CD14-positive monocyte (primary cell): ENCODE measurements at regions not wholly inside any gene's neighbourhood (a gene's known extent, or its start where the extent isn't known, plus 50 kb on each side); places are given as distances from the start of the nearest gene placed in this dataset.

Experiments
- DNase-seq, 3 donors: peaks; one replicate each; pipeline ENCODE4 v3.0.0-alpha.2; 2011 to 2022
- H2AFZ ChIP-seq: 2 replicates; pipeline ENCODE4 v1.6.0; 2012; ENCODE audit warnings: mild to moderate bottlenecking, low read depth, low read length, inconsistent platforms; ENCODE audit not compliant: insufficient read depth, poor library complexity, severe bottlenecking
- H3K27ac ChIP-seq, 2 donors: 1 replicate in 1 of 2; 2 replicates in 1 of 2; pipeline ENCODE4 v1.5.1; 2012 to 2013; ENCODE audit warnings: low read length in 2 of 2, control low read depth in 1 of 2, inconsistent platforms in 1 of 2, low read depth in 1 of 2, mild to moderate bottlenecking in 1 of 2
- H3K27me3 ChIP-seq, 2 donors: one replicate each; pipeline versions ENCODE4 v1.6.0 to v1.6.1; 2011 to 2013; ENCODE audit warnings: low read length in 2 of 2; ENCODE audit not compliant: control insufficient read depth in 2 of 2, insufficient read depth in 2 of 2
- H3K36me3 ChIP-seq, 2 donors: replicated peaks in 1 of 2; 1 replicate in 1 of 2; 2 replicates in 1 of 2; pipeline versions ENCODE4 v1.5.1 to v1.6.1; 2012 to 2013; ENCODE audit warnings: low read length in 2 of 2, control low read depth in 1 of 2, inconsistent platforms in 1 of 2, mild to moderate bottlenecking in 1 of 2; ENCODE audit not compliant: insufficient read depth in 2 of 2, control insufficient read depth in 1 of 2
- H3K4me1 ChIP-seq, 2 donors: 1 replicate in 1 of 2; 2 replicates in 1 of 2; pipeline versions ENCODE4 v1.5.1 to v1.6.1; 2012 to 2013; ENCODE audit warnings: low read length in 2 of 2, control low read depth in 1 of 2, inconsistent platforms in 1 of 2, mild to moderate bottlenecking in 1 of 2, moderate library complexity in 1 of 2; ENCODE audit not compliant: insufficient read depth in 2 of 2, control insufficient read depth in 1 of 2
- H3K4me2 ChIP-seq: replicated peaks from 2 replicates; pipeline ENCODE3; 2012; ENCODE audit warnings: low read length, moderate library complexity, mild to moderate bottlenecking; ENCODE audit not compliant: poor library complexity, severe bottlenecking; ENCODE audit errors: extremely low read depth
- H3K4me3 ChIP-seq, 3 experiments: fragments of 200-600 bp in 1 of 3; sonication (generic) in 1 of 3; replicated peaks in 1 of 3; 1 replicate in 2 of 3; 2 replicates in 1 of 3; pipeline ENCODE4 v1.5.1; 2011 to 2013; ENCODE audit warnings: low read length in 3 of 3, mild to moderate bottlenecking in 3 of 3, control low read depth in 2 of 3, low read depth in 2 of 3, inconsistent platforms in 1 of 3, moderate library complexity in 1 of 3
- H3K79me2 ChIP-seq: 2 replicates; pipeline ENCODE4 v1.6.0; 2012; ENCODE audit warnings: mild to moderate bottlenecking, control low read depth, inconsistent platforms, low read length, moderate library complexity; ENCODE audit not compliant: insufficient read depth
- H3K9ac ChIP-seq: 2 replicates; pipeline ENCODE4 v1.6.0; 2017; ENCODE audit warnings: low read length, mild to moderate bottlenecking; ENCODE audit not compliant: insufficient read depth, poor library complexity, severe bottlenecking
- H3K9me3 ChIP-seq, 2 donors: replicated peaks in 1 of 2; 1 replicate in 1 of 2; 2 replicates in 1 of 2; pipeline versions ENCODE4 v1.5.1 to v1.6.1; 2012 to 2013; ENCODE audit warnings: low read length in 2 of 2, control low read depth in 1 of 2; ENCODE audit not compliant: control insufficient read depth in 1 of 2, insufficient read depth in 1 of 2
- H4K20me1 ChIP-seq: 2 replicates; pipeline ENCODE4 v1.6.0; 2012; ENCODE audit warnings: mild to moderate bottlenecking, low read length, control low read depth, moderate library complexity; ENCODE audit not compliant: insufficient read depth
- H3K27ac Mint-ChIP-seq, 7 donors: one replicate each; pipeline ENCODE4 v1.8.0; 2020; ENCODE audit warnings: mild to moderate bottlenecking in 7 of 7, mixed read lengths in 7 of 7, moderate library complexity in 6 of 7, inconsistent platforms in 2 of 7
- H3K27me3 Mint-ChIP-seq, 3 donors: one replicate each; pipeline ENCODE4 v1.8.0; 2021 to 2022; ENCODE audit warnings: low read depth in 3 of 3, mild to moderate bottlenecking in 3 of 3, mixed read lengths in 3 of 3, moderate library complexity in 3 of 3, inconsistent platforms in 1 of 3
- H3K36me3 Mint-ChIP-seq, 2 donors: one replicate each; pipeline ENCODE4 v1.8.0; 2020; ENCODE audit warnings: mixed read lengths in 2 of 2, inconsistent platforms in 1 of 2, mild to moderate bottlenecking in 1 of 2
- H3K4me1 Mint-ChIP-seq: one replicate; pipeline ENCODE4 v1.8.0; 2020; ENCODE audit warnings: mild to moderate bottlenecking, mixed read lengths
- H3K4me3 Mint-ChIP-seq, 2 donors: one replicate each; pipeline ENCODE4 v1.8.0; 2020; ENCODE audit warnings: mild to moderate bottlenecking in 2 of 2, mixed read lengths in 2 of 2, moderate library complexity in 1 of 2
- H3K9me3 Mint-ChIP-seq, 7 donors: one replicate each; pipeline ENCODE4 v1.8.0; 2020 to 2022; ENCODE audit warnings: mixed read lengths in 7 of 7, mild to moderate bottlenecking in 6 of 7, moderate library complexity in 6 of 7, inconsistent platforms in 2 of 7
- WGBS: methylation state at CpG from one replicate; pipeline ENCODE4 v1.1.5; 2013; ENCODE audit warnings: missing lambda C conversion rate; ENCODE audit not compliant: insufficient coverage; 5-methylcytosine and 5-hydroxymethylcytosine counted together
- intact Hi-C, 2 donors: fragments of 100-400 bp; cut with micrococcal nuclease; formaldehyde crosslinking; loops; one replicate each; pipeline versions ENCODE4 v1.15.0 to v1.15.1; 2023
- TF ChIP-seq, protein P1 (sequence below): fragments of 200-600 bp; IDR thresholded peaks from one replicate; pipeline ENCODE4 v1.8.0; 2022; ENCODE audit warnings: antibody characterized with exemption, mild to moderate bottlenecking

DNA sequence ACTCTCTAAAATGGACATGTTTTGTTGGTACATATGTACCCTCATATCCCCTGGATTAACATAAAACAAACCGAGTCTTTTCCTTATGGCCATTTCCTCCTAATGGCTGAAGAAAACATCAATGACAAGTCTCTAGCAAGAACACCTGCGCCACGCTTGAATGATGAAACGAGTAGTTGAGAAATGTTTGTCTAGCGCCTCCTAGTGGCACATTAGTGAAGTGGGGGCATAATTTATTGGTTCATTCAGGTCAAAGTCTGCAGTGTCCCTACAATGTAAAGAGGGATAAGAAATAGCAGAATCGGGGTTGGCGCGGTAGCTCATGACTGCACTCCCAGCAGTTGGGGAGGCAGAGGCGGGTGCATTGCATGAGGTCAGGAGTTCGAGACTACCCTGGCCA, 391.8 kb upstream of the USP9Y start:
- Mint-ChIP-seq H3K4me1 (peaks cover 6% of the 10 kb centered on the region), H3K36me3 (no peaks in the 10 kb centered on the region), H3K27me3 (peaks cover 0 to 1% (median 1%) of the 10 kb centered on the region in 3 donors), H3K4me3 (no peak overlapping the region), H3K27ac (no peak overlapping the region), H3K9me3 (peaks cover 0 to 2% (median 0%) of the 10 kb centered on the region in 7 donors)
- Histone ChIP-seq H4K20me1 (no peaks in the 10 kb centered on the region), H3K9me3 (no peaks in the 10 kb centered on the region), H3K4me3 (no peak overlapping the region), H3K4me2 (no peak overlapping the region), H3K4me1 (peaks cover 0 to 2% of the 10 kb centered on the region in 2 donors), H3K27me3 (no peaks in the 10 kb centered on the region), H3K79me2 (no peaks in the 10 kb centered on the region), H2AFZ (no peak overlapping the region), H3K27ac (no peak overlapping the region), H3K36me3 (no peaks in the 10 kb centered on the region), H3K9ac (no peak overlapping the region)
- DNase-seq = no peak
- no CpG with 5 or more reads among the region's 10 CpGs for WGBS
- intact Hi-C loops = no loop called here
- TF ChIP-seq, protein P1, sequence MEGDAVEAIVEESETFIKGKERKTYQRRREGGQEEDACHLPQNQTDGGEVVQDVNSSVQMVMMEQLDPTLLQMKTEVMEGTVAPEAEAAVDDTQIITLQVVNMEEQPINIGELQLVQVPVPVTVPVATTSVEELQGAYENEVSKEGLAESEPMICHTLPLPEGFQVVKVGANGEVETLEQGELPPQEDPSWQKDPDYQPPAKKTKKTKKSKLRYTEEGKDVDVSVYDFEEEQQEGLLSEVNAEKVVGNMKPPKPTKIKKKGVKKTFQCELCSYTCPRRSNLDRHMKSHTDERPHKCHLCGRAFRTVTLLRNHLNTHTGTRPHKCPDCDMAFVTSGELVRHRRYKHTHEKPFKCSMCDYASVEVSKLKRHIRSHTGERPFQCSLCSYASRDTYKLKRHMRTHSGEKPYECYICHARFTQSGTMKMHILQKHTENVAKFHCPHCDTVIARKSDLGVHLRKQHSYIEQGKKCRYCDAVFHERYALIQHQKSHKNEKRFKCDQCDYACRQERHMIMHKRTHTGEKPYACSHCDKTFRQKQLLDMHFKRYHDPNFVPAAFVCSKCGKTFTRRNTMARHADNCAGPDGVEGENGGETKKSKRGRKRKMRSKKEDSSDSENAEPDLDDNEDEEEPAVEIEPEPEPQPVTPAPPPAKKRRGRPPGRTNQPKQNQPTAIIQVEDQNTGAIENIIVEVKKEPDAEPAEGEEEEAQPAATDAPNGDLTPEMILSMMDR = peak; percentile 19

DNA sequence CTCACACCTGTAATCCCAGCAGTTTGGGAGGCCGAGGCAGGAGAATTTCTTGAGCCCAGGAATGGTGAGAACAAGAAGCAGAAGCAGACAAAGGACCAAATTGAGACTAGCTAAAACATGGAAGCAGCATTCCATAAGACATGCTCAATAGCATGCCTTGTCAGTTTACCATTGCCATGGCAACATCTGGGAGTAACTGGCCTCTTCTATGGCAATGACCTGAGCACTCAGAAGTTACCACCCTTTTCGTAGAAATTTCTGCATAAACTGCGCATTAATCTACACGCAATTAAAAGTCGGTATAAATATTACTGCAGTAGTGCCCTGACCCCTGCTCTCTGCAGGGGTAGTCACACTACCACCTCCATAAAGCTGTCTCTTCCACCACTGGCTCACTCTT, 390.2 kb upstream of the USP9Y start:
- H3K4me3 ChIP-seq = no peak overlapping the region

More for the DNA sequence above, 390.2 kb upstream of the USP9Y start:
- H3K27me3 Mint-ChIP-seq = peaks cover 0 to 1% (median 1%) of the 10 kb centered on the region in 3 donors
- no peak overlapping the region for H3K4me3 Mint-ChIP-seq
- peaks cover 0 to 2% (median 0%) of the 10 kb centered on the region in 7 donors for H3K9me3 Mint-ChIP-seq
- no peaks in the 10 kb centered on the region for H3K36me3 Mint-ChIP-seq
- intact Hi-C loops = no loop called here
- no peaks in the 10 kb centered on the region for H3K9me3 ChIP-seq
- H3K4me1 Mint-ChIP-seq = peaks cover 6% of the 10 kb centered on the region
- no peak overlapping the region for H3K9ac ChIP-seq
- no peaks in the 10 kb centered on the region for H3K79me2 ChIP-seq
- no peaks in the 10 kb centered on the region for H3K36me3 ChIP-seq
- TF ChIP-seq, protein P1 = no peak
- H3K4me1 ChIP-seq = peaks cover 0 to 2% of the 10 kb centered on the region in 2 donors
- H3K27me3 ChIP-seq = no peaks in the 10 kb centered on the region
- no peak overlapping the region for H2AFZ ChIP-seq
- DNase-seq = no peak
- no peak overlapping the region for H3K27ac Mint-ChIP-seq
- H4K20me1 ChIP-seq = no peaks in the 10 kb centered on the region
- no peak overlapping the region for H3K27ac ChIP-seq
- H3K4me2 ChIP-seq = no peak overlapping the region
- no CpG with 5 or more reads among the region's 5 CpGs for WGBS
